Spinal cord (tissue), 9 donors: ENCODE measurements at regions not wholly inside any gene's neighbourhood (a gene's known extent, or its start where the extent isn't known, plus 50 kb on each side); places are given as distances from the start of the nearest gene placed in this dataset.

Experiments used
- DNase-seq, 6 donors: peaks; one replicate each; pipeline versions ENCODE4 v3.0.0 to v3.0.0-alpha.2; 2013 to 2015; ENCODE audit warnings: low spot score in 6 of 6, low read depth in 4 of 6
- H3K27ac ChIP-seq: one replicate; pipeline ENCODE4 v1.5.1; 2013; ENCODE audit warnings: low read depth, low read length, control low read depth
- H3K27me3 ChIP-seq: one replicate; pipeline ENCODE4 v1.6.1; 2013; ENCODE audit warnings: low read length; ENCODE audit not compliant: control insufficient read depth, insufficient read depth
- H3K36me3 ChIP-seq: one replicate; pipeline ENCODE4 v1.6.1; 2013; ENCODE audit warnings: low read length; ENCODE audit not compliant: control insufficient read depth, insufficient read depth
- H3K4me1 ChIP-seq: one replicate; pipeline ENCODE4 v1.6.1; 2013; ENCODE audit warnings: low read length; ENCODE audit not compliant: control insufficient read depth, insufficient read depth
- H3K4me3 ChIP-seq: one replicate; pipeline ENCODE4 v1.5.1; 2013; ENCODE audit warnings: low read depth, low read length, control low read depth
- H3K9me3 ChIP-seq: one replicate; pipeline ENCODE4 v1.6.1; 2013; ENCODE audit warnings: low read length; ENCODE audit not compliant: control insufficient read depth, insufficient read depth
- WGBS: methylation state at CpG from one replicate; pipeline ENCODE4 v1.1.5; 2013; ENCODE audit warnings: missing lambda C conversion rate; ENCODE audit not compliant: insufficient coverage; 5-methylcytosine and 5-hydroxymethylcytosine counted together
- donor health status: healthy.

DNA sequence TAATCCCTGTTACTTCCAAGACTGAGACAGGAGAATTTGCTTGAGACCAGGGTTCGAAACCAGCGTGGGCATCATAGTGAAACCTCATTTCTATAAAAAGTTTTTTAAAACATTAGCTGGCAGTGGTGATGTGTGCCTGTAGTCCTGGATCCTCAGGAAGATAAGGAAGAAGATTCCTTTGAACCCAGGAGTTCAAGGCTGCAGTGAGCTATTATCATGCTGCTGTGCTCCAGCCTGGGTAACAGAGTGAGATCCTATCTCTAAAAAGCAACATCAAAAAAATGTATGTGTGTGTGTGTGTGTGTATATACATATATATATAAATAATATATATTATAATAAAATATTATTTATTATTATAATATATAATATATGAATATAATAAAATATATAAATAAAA lies 1417.6 kb upstream of the CDH2 start:
- H3K4me1 ChIP-seq, result no peaks in the 10 kb centered on the region
- DNase-seq, result peak in 1 of 6 donors; percentile 7
- no peak overlapping the region for H3K27ac ChIP-seq
- no CpG with 5 or more reads among the region's 2 CpGs for WGBS
- no peak overlapping the region for H3K4me3 ChIP-seq
- H3K27me3 ChIP-seq, result no peaks in the 10 kb centered on the region
- no peaks in the 10 kb centered on the region for H3K9me3 ChIP-seq
- no peaks in the 10 kb centered on the region for H3K36me3 ChIP-seq

- H3K36me3 ChIP-seq, result no peaks in the 10 kb centered on the region
- no peaks in the 10 kb centered on the region for H3K4me1 ChIP-seq
- no peak for DNase-seq
- H3K4me3 ChIP-seq, result no peak overlapping the region
- peaks cover 2% of the 10 kb centered on the region for H3K9me3 ChIP-seq
- H3K27me3 ChIP-seq, result no peaks in the 10 kb centered on the region
- WGBS, result 96% methylated on average over 14 of the region's 17 CpGs
- H3K27ac ChIP-seq, result no peak overlapping the region
Observed at GRCh38 chr18:29588446-29589100, 1411.6 kb upstream of the CDH2 start.

DNA sequence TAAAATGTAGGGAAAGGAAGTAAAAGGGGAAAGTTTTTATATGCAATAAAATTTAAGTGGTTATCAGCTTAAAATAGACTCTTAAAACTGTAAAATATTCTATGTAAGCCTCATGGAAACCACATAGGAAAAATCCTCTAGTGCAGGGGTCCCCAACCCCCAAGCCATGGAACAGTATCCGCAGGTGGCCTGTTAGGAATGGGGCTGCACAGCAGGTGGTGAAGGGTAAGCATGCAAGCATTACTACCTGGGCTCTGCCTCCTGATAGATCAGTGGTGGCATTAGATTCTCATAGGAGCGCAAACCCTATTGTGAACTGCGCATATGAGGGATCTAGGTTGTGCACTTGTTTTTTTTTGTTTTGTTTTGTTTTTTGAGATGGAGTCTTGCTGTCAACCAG lies 1409.3 kb upstream of the CDH2 start:
- no peaks in the 10 kb centered on the region for H3K27me3 ChIP-seq
- 97% methylated on average over 3 of the region's 3 CpGs for WGBS
- H3K27ac ChIP-seq, result no peak overlapping the region
- no peak for DNase-seq
- peaks cover 2% of the 10 kb centered on the region for H3K9me3 ChIP-seq
- H3K36me3 ChIP-seq, result no peaks in the 10 kb centered on the region
- H3K4me3 ChIP-seq, result no peak overlapping the region
- no peaks in the 10 kb centered on the region for H3K4me1 ChIP-seq

DNA sequence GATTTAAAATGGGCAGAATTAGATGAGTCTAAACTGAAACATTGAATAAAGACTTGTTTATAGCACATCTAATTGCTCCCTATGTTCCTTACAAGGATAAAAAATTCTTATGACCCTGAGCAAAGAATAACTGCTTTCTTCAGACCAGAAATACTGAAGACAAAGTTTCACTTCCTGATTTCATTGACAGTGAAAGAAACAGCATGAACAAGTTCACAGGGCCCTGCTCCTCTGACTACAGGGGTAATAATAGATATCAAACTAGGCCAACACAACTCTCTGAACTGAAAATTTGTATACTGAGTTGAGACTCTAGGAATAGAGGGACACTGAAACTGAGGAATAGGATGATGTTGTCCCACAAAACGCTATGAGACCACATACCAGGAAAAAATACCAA lies 1383.3 kb upstream of the CDH2 start:
- Histone ChIP-seq H3K36me3 (no peaks in the 10 kb centered on the region), H3K27me3 (no peaks in the 10 kb centered on the region), H3K9me3 (no peaks in the 10 kb centered on the region), H3K4me3 (no peak overlapping the region), H3K4me1 (no peaks in the 10 kb centered on the region), H3K27ac (no peak overlapping the region)
- no CpG with 5 or more reads among the region's 1 CpG for WGBS
- no peak for DNase-seq

- WGBS, result 95% methylated on average over 3 of the region's 4 CpGs
- Histone ChIP-seq H3K27ac (no peak overlapping the region), H3K9me3 (no peaks in the 10 kb centered on the region), H3K4me3 (no peak overlapping the region), H3K4me1 (no peaks in the 10 kb centered on the region), H3K27me3 (no peaks in the 10 kb centered on the region), H3K36me3 (no peaks in the 10 kb centered on the region)
- DNase-seq, result no peak
Observed at GRCh38 chr18:29556070-29556469, 1379.1 kb upstream of the CDH2 start.

GRCh38 chr18:29549759-29550158 lies 1372.8 kb upstream of the CDH2 start:
- no peaks in the 10 kb centered on the region for H3K4me1 ChIP-seq
- H3K9me3 ChIP-seq, result peaks cover 3% of the 10 kb centered on the region
- H3K27me3 ChIP-seq, result no peaks in the 10 kb centered on the region
- no peak overlapping the region for H3K4me3 ChIP-seq
- DNase-seq, result no peak
- WGBS, result over 99% methylated on average over 8 of the region's 9 CpGs
- H3K36me3 ChIP-seq, result no peaks in the 10 kb centered on the region
- no peak overlapping the region for H3K27ac ChIP-seq

DNA sequence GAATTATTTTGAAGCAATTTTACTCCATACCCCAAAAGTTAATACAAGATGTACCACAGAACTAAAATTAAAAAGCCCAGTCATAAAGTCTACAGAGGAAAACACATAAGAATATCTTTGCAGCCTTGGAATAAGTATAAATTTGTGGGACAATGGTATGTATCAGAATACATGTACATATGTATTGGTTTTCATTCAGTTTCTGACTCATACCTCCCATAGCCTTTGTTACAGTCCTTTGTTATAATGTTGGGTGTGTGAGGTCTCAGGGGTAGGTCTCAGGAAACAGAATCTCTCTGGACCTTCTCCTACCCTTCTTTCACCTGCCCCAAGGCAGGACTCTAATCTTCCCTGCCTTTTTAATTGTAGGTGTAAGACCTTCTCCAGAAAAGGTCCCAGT lies 1370.7 kb upstream of the CDH2 start:
- Histone ChIP-seq H3K9me3 (peaks cover 3% of the 10 kb centered on the region), H3K36me3 (no peaks in the 10 kb centered on the region), H3K4me3 (no peak overlapping the region), H3K27me3 (no peaks in the 10 kb centered on the region), H3K4me1 (no peaks in the 10 kb centered on the region), H3K27ac (no peak overlapping the region)
- no peak for DNase-seq

- no peak overlapping the region for H3K4me3 ChIP-seq
- H3K9me3 ChIP-seq, result no peaks in the 10 kb centered on the region
- H3K27ac ChIP-seq, result no peak overlapping the region
- no peak for DNase-seq
- no peaks in the 10 kb centered on the region for H3K36me3 ChIP-seq
- WGBS, result no CpG with 5 or more reads among the region's 2 CpGs
- no peaks in the 10 kb centered on the region for H3K27me3 ChIP-seq
- H3K4me1 ChIP-seq, result no peaks in the 10 kb centered on the region
Observed at GRCh38 chr18:29540548-29540947, 1363.6 kb upstream of the CDH2 start.

- peaks cover 2% of the 10 kb centered on the region for H3K9me3 ChIP-seq
- H3K27me3 ChIP-seq, result no peaks in the 10 kb centered on the region
- no peak for DNase-seq
- no peak overlapping the region for H3K4me3 ChIP-seq
- H3K4me1 ChIP-seq, result no peaks in the 10 kb centered on the region
- no peaks in the 10 kb centered on the region for H3K36me3 ChIP-seq
- no peak overlapping the region for H3K27ac ChIP-seq
Observed at GRCh38 chr18:29531746-29532145, 1354.8 kb upstream of the CDH2 start.

GRCh38 chr18:29523371-29523770 lies 1346.4 kb upstream of the CDH2 start:
- Histone ChIP-seq H3K4me3 (no peak overlapping the region), H3K4me1 (no peaks in the 10 kb centered on the region), H3K36me3 (no peaks in the 10 kb centered on the region), H3K9me3 (no peaks in the 10 kb centered on the region), H3K27me3 (no peaks in the 10 kb centered on the region), H3K27ac (no peak overlapping the region)
- WGBS, result 100% methylated on average over 3 of the region's 3 CpGs
- no peak for DNase-seq
